ENCODE measurements at regions not wholly inside any gene's neighbourhood (a gene's known extent, or its start where the extent isn't known, plus 50 kb on each side); places are given as distances from the start of the nearest gene placed in this dataset.

DNA sequence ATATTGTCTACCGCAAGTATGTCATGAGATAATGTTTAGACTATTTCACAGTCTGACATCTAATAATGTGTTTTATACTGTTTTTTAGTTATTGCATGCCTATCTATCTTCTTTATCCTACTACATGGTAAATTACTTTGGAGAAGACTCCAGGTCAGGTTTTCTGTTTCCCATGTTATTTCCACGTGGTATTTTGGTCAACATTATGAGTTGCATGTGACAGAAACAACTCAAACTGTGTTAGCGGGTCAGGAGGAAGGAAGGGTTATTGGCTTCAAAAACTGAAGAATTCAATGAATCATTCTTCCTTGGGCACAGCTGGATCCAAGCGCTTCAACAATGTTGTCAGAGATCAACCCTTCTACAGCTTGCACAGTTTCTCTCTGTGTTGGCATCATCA is 252.1 kb upstream of the CCNG1 start:
- TF ChIP-seq CTCF (IDR thresholded peaks at IDR 0.05; ENCODE audit: insufficient read depth, low read length, poor library complexity, severe bottlenecking), result no peak
- no peak for TF ChIP-seq EZH2phosphoT487 (conservative IDR thresholded peaks at IDR 0.05; ENCODE audit: low read length)

Measured in SU-DHL-6 (cell line).